IPS DF 4.7 (cell line): ENCODE measurements at regions not wholly inside any gene's neighbourhood (a gene's known extent, or its start where the extent isn't known, plus 50 kb on each side); places are given as distances from the start of the nearest gene placed in this dataset.

Experiments used
- DNase-seq: peaks from one replicate; pipeline ENCODE4 v3.0.0-alpha.2; 2013; ENCODE audit warnings: low spot score; ENCODE audit errors: extremely low read depth

GRCh38 chr5:2190549-2190948, 307.8 kb upstream of the IRX4 start:
- no peak for DNase-seq

DNA sequence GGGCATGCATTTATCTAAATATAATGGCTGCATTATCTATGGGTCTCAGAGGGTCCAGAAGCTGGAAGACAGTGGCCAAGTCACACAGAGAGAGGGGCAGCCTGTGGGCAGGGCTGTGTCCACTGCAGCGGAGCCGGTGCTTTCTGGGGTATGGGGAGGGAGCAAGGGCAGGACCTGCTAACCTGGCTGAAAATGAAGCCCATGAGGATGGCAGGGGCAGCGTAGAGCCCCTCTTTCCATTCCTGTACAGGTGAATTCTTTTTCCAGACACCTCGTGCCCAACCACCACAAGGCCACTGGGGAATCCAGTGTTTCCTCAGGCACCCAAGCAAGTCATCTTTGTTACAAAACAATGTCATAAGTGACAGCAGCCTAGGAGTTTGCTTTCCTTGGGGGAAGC, 305.9 kb upstream of the IRX4 start:
- no peak for DNase-seq

GRCh38 chr5:2188137-2188536, 305.4 kb upstream of the IRX4 start:
- DNase-seq = no peak

GRCh38 chr5:2187687-2188086, 305.0 kb upstream of the IRX4 start:
- no peak for DNase-seq

DNA sequence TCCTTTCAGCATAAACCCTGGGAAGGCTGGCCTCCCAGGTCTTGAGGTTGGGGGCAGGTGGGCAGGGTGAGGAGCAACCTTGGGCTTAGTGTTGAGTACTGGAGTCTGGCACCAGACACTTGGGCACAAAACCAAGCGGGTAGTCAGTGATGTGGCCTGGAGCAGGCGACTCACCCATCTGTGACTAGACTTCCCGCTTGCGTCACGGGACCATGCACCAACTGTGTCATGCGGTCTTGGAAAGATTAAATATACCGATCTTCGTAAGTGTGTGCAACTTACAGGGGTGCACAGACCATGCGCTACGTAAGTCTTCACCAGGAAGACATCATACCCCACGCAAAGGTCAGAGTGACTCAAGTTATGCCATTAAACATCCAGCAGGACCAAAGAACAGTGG, 304.4 kb upstream of the IRX4 start:
- DNase-seq = no peak

- no peak for DNase-seq
These were observed 303.8 kb upstream of the IRX4 start for GRCh38 chr5:2186472-2187015.

DNA sequence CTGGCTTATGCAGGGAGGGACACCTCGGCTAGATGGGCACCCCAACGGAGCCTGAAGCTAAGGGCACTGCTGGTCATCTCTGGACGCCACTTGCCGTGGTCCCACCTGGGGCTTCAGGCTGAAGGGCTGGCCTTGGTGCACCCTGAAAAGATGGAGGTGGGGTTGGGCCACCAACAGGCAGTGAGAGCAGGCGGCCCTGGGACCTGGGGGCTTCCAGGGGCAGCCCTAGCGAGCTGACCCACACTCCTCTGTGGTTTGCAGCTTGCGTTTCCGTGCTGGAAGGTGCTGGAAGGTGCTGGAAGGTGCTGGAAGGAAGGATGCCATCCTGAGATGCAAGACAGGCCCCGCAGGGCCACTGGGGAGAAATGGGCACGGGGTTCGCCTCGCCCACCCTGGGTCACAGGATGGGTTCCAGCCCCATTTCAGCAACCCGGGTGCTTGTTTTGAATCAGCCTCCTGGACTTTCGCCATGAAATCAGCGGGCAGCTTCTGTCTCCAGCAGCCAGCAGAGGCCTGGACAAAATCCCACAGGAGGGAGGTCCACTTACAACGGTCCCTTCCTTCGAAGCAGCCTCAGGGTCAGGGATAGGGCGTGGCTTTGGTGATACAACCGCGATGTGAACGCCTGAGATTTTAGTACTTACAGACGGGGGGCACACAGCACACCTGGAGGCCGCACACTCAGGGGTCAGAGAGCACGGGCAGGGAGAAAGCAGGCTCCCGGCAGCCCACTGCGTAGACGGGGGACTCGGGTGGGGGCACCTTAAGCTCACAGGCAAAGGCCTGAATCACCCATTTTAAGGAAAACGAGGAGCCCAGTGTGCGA, 303.1 kb upstream of the IRX4 start:
- no peak for DNase-seq

DNA sequence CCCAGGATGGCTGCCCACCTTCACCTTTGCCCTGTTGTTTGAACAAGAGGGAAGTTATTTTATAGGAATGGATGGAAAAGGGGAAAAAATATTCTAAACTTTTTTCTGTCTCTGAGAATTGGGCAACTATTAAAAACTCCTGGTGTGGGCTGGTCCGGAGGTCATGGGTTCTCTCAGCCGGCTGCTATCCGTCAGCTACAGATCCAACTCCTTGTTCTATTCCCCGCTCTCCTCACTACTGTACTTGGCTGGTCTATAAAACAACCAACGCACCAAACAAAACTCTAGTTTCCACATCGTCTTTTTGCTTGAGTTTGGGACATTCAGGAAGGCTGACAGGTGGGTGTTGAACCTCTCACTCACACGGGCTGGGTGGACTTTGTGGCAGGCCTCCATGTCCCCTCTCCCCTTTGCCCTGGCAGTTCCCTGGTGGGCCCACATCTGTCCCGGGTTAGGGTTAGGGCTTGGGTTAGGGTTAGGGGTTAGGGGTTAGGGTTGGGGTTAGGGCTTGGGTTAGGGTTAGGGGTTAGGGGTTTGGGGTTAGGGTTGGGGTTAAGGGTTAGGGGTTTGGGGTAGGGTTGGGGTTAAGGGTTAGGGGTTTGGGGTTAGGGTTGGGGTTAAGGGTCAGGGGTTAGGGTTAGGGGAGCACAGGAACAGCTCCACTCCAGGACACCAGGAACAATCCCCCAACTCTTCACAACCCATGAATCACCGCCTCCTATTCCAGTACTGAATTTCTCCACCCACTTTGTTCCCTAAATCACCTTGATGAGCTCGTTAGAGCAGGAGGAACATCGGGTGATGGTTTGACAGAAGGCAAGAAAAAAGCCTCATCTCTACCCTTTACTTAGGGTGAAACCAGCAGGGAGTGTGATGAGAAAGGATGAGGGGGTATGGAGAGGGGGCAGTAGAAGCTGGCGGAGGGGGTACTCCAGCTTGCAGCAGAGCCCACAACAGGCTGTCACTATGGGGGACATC, 302.1 kb upstream of the IRX4 start:
- DNase-seq = no peak

DNA sequence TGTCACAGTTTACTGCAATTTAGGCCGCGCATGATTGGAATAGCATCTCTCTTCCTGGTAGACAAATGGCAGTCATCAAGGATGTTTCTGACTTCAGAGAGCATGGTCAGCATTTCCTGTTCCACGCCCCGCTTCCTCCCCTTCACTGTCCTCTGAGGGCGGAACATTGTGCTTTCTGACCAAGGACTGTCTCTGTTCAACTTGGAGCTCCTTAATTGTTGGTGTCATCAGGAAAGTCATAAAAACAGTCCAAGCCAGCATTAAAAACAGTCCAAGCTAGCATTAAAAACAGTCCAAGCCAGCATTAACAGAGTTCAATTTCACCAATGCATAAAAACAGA, 301.3 kb upstream of the IRX4 start:
- no peak for DNase-seq

DNA sequence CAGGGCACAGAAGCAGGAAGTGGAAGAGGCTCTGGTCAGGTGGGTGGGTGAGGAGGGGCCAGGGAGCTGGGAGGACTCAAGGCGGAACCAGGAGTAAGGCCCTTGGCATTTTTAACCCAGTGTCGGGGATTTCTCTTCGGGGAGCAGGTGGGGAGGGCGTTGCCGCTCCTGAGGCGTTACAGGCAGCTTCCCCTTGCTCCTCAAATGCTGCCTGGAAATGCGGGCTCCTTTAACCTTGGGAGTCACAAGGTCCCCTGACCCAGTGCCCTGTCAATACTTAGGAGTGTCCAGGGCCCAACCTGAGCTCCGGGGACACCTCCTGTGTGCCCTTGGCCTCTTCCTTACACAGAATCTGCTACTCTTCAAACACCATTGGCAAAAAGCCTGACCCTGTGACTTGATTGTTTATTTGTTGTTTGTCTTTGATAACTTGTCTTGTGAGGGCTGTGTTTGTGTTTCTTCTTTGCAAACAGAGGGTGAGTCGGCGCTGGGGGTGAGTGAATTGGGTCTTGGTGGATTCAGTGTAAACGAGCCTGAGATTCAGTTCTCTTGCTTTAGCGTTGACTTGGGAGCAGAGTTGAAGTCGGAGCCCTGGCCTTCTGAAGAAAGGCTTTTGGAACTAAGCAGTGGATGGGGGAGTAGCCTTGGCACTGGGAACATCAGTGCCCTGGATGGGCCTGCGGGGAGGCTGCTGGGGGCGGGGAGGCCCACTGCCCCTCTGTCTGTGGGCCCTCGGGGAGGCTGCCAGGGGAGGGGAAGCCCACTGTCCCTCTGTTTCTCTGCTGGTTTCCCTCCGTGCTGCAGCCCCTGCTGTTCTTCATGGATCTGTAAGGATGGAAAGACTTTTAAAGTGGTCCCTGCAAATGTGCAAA, 300.7 kb upstream of the IRX4 start:
- DNase-seq = no peak

- DNase-seq = no peak
These were observed 299.3 kb upstream of the IRX4 start for GRCh38 chr5:2182020-2182419.

DNA sequence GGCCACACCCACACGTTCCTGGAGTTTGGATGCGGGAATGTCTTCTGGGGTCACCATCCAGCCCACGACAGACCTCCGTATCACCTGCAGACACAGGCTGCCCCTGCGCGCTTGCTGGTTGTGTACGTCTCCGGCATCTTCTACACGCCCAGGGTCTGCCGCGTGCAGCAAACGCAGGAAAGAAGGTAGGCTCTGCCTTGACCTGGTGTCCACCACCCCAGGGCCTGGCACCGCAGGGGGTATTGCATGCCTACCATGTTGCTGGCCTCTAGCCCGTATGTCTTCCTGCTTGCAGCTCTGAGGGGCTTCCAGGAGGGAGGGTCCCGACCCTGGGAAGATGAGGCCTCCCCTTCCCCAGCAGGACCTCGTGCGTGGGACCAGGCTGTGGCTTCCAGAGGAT, 298.8 kb upstream of the IRX4 start:
- DNase-seq = no peak

GRCh38 chr5:2181149-2181548, 298.4 kb upstream of the IRX4 start:
- no peak for DNase-seq

DNA sequence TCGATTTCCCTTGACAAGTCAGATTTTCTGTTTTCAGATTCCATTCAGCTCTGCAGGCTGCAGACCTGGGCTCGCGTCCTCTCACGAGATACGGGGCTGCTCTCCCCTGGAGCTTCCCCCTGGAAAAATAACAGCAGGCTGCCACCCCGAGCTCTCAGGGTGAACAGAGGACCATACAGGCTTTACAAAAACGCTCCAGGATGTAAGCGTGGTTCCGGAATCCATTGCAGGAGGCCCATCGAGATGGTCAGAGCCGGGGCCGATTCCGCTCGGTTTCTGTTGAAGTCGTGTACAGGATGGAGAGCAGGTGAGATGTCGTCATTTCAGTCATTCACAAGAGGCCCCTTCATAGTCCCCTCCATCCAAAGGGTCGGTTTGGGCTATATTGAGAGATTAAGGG, 297.7 kb upstream of the IRX4 start:
- no peak for DNase-seq

GRCh38 chr5:2179861-2180260, 297.1 kb upstream of the IRX4 start:
- DNase-seq = no peak

- no peak for DNase-seq
These were observed 295.8 kb upstream of the IRX4 start for GRCh38 chr5:2178528-2178927.

DNA sequence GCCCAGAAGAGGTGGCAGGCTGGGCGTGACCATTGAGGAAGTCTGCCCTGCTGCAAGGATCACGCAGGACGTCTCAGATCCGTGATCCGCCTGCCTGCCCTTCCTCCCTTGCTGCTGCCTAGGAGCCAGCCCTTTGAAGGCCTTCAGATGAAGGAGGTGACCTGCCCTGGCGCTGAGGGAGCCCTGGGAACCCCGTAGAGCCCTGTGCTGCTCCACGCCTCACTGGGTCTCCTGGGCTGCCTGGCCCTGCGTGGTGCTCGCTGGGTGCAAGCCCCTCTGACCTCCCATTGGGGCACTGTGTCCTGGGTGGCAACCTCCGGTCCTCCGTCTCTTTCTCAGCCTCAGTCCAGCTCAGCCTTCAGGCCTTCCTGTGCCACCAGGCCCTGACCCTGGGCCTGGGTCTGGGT, 295.3 kb upstream of the IRX4 start:
- DNase-seq = no peak

GRCh38 chr5:2177244-2177643, 294.5 kb upstream of the IRX4 start:
- no peak for DNase-seq

DNA sequence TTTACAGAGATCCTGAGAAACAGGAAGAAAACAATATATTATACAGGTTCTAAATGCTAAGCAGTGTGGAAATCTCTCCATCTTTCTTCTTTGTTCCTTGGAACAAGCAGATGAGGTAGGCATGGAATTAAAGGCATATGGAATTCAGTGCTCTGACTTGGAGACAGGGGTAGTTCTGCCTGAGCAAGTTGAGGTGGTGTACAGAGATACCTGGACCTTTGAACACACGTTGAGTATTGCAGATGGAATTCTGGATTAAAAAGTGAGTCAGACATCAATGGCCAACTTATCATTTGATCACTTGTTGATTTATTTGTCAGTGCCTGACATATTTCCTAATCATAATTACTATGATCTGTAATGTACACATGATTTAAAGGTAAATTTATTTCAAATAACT, 293.9 kb upstream of the IRX4 start:
- DNase-seq = no peak

DNA sequence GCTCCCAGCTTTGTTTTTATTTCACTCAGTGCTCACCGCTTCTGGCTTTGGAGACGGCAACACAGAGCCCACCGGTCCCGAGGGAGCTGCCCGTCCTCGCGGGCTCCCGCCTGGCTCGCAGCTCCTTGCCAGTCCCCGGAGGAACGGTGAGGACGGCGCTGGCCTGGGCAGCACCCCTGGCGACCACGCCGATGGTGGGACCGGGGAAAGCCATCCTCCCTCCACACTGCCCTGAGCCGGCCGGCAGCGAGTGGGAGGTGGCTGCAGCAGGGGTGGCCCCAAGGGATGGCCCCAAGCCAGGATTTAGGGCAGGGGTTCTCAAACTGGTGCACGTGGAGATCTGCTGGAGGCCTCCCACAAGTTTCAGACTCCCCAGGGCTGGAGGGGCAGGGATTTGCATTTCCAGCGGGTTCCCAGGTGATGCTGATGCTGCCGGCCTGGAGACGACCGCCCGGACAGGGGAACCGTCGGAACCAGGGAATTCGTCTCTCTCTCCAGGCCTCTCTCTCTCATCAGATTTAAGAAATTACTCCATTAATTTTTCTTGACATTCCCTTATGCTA, 293.2 kb upstream of the IRX4 start:
- no peak for DNase-seq

- no peak for DNase-seq
These were observed 292.3 kb upstream of the IRX4 start for GRCh38 chr5:2175041-2175440.
